GM18502 (cell line): ENCODE measurements at regions not wholly inside any gene's neighbourhood (a gene's known extent, or its start where the extent isn't known, plus 50 kb on each side); places are given as distances from the start of the nearest gene placed in this dataset.
A peak's percentile ranks its signal among the peaks of the same experiment; 100 is the strongest.

Experiments
- ATAC-seq: cut with Tn5 transposase; IDR thresholded peaks from one replicate; pipeline ENCODE4 v1.9.1; 2021; ENCODE audit warnings: mild to moderate bottlenecking; ENCODE audit not compliant: unreplicated experiment, poor library complexity

DNA sequence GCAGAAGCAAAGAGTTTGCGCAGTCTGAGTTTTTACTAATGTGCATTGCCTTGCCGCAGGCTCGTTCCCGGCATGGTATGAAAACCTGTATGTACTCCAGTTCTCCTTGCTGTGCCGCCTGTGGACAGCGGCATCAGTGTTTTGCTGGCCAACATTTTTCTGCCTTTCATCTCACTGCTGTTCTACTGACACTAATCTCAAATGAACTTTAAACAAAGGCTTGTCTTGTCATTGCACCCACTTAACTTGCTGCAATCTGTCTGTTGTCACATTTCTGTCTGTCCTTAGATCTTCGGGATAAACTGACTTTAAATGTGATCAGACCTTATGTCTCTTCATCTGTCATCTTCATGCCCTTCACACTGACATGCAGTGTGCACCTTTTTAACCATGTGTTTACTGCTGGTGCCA lies 71.7 kb upstream of the ZNRF2 start:
- no peak for ATAC-seq

DNA sequence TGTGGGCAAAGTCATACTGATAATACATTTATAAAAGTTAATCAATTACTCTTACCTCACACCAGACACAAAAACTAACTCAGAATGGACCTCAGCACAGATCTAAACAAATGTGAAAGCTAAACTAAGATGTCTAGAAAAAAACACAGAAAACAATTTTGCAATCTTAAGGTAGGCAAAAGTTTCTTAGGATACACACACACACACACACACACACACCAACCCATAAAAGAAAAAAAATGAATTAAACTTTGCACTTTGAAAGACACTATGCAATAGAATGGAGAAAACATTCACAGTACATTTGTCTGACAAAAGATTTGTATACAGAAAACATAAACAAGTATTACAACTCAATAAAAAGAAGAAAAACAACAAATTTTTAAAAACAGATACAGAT lies 70.8 kb upstream of the ZNRF2 start:
- no peak for ATAC-seq

DNA sequence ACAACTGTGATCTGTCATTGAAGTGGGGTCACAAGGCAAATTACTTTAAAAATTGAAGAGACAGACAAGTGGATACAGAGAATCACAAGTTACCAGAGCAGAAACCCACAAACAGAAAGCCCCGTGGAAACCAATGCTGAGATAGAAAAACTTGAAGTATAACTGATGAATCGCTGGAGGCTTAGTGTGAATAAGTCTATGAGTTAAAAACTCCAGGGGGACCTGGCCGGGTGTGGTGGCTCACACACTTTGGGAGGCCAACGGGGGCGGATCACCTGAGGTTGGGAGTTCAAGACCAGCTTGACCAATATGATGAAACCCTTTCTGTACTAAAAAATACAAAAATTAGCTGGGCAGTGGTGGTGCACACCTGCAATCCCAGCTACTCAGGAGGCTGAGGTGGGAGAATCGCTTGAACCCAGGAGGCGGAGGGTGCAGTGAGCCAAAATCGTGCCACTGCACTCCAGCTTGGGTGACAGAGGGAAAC lies 69.7 kb upstream of the ZNRF2 start:
- ATAC-seq: no peak

DNA sequence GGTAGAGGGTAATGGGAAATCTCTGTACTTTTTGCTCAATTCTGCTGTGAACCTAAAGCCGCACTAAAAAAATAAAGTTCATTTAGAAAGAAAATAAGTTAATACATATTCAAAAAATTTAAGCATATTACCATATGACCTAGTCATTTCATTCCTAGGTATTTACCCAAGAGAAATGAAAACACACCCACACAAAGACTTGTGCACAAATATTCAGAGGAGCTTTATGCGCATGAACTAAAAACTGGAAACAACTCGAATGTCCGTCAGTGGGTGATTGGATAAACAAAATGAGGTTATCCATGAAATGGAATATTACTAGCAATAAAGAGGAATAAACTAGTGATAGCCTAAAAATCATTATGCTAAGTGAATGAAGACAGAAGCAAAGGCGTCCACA lies 62.6 kb upstream of the ZNRF2 start:
- ATAC-seq: no peak

DNA sequence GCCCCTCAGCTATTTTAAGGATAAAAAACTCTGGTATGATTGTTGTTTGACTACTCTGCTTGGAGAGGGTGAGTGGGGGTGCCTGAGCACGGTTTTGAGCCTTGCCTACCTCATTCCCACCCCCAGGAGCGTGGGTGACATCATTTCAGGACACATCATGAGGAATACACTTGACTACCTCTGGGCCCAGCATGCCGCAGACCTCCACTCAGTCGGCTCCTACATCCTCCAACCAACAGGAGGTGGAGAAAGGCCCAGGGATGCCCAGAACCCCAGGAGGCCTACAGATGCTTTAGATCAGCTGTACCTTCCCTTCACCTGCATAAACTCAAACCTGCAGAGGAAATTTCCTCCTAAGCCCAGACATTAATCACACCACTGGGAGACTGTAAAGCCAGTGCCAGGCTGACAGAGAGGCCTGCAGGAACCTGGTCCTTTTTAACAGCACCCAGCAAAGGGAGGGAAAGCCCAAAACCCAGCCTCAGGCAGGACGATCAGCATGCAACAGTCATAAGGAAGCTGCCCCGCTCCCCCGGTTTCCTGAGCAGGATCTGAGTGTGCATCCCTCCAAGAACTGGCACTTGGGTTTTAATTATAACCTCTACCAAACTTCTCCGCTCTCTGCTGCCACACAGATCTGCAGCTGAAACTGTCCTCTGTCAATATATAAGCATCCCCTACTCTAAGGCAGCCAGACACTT lies 61.7 kb upstream of the ZNRF2 start:
- no peak for ATAC-seq

DNA sequence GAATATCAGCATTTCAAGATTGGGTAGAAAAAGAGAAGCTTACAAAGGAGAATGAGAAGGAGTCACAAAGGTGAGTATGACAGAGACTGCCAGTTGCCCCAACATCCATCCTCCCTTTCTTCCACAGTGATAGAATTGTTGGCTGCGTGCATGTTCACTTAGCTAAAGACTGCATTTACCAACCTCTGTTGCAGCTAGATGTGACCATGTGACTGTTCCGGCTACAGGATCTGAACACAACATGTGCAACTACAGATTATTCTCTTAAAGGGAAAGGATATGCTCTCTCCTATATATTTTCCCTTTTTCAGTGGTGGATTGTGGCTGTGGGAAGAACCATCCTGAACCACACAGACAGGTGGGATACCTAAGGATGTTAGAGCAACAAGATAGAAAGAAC lies 60.5 kb upstream of the ZNRF2 start:
- no peak for ATAC-seq

DNA sequence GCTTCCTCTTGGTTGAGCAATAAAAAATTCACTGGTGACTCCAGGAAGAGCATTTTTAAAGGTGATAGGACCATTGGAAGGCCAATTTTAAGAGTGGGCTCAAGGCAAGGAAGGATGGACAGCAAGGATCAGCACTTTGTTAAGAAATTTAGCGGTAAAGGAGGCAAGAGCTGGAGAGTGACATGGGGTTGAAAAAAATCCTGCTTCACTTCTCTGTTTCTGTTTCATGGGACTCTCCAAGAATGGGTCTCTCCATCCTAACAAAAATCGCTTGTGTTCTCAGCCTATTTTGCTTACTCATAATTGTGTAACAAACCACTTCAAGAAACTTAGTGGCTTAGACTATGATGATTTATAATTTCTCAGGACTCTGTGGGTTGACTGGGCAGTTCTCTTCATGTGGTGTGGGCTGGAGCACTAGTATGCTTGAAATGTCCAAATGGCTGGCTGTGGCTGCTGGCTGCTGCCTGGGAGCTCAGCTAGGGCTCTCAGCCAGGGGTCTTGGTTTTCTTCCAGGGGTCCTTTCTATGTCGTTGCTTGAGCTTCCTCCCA lies 59.8 kb upstream of the ZNRF2 start:
- no peak for ATAC-seq

DNA sequence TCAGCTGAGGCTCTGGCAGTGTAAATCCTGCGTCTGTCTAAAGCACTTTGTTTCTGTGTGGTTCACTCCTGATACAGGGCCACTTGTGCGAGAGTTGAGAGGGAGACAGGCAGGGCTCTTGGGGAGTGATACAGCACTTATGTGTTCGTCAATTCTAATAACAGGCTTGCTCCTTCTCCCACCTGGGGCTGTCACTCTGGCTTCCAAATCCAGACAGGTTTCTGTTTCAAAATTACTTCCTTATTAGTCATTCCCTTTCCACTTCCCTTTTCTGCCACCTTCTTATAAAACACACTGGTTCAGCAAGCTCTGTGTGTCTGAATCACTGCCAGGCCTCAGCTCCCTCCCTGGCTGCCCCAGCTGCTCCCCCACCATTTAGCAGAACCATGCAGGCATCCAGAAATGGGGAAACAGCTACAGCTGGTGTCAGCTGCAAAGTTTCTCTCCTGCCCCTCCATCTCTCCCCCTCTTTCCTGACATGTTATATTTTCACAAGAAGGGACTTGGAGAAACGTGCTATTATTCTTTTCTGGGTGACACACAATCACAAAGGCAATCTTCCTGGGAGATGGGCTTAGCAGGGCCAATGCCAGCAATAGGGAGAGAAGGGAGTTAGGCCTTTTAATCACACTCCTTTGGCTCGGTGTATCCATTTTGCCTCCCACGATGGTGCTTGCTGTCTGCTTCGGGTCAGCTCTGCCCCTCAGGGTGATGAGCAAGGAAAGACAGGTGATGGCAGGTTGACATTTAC lies 58.4 kb upstream of the ZNRF2 start:
- ATAC-seq: peak; percentile 84

DNA sequence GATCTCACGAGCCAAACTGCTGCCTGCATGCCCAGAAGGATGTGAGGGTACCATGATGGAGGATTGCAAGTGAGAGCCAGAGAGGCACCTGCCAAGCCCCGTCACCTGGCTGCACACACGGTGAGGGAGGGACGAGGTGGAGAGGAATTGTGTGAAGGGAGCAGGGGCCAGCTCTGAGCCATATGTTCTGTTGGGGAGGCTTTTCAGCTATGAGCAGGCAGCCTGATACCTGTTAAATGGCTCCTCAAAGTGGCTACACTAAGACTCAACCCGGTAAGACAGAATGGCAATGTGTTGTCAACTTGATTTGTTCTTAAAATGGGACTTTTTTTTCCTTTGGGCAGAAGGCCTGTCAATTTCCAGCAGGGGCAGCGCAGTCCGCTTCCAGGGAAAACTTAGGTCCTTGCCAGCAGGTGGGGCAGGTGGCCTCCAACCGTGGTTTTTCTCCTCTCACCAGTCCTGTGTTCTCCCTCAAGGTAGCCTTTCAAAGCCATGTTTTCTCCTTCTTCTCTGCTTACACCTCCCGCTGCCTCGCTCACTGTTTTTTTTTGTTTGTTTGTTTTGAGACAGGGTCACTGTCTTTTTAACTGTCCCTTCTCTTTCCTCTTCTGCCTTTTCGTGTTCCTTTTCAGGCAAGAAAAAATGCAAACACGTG lies 57.7 kb upstream of the ZNRF2 start:
- no peak for ATAC-seq

DNA sequence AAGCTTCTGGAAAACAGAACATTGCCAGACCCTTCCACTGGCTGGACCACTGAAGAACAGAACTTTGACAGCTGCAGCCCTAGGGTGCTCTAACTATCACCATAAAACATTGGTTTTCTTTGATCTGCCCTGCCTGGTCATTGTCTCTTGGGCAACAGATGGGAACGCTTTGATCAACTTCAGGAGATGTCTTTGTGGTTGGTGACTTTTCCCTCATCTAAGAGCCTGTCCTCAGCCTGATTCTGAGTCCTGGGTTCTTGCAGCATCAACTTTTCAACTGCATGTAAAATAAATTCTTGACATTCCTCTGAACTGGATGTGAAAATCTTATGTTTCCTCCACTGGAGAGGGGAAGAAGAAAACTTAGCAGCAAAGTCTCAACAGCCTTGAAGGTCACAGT lies 53.1 kb upstream of the ZNRF2 start:
- ATAC-seq: no peak

DNA sequence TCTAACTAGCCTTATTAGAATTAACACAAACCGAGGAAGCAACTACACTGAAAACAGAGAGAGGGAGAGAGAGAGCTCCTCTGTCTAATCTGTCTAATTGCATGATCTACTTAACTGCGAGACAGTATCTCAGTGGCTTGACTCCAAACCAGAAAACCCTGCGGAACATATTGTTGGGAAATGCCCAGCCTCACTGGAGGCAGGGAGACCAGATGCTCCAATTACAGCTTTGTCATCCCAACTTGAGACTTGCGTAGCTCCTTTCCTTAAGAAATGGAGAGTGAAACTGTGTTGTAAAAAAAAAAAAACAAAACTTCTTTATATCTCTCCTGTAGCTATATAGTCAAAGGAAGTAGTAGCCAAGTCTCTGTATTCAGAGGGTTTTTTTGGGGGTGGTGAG lies 52.0 kb upstream of the ZNRF2 start:
- no peak for ATAC-seq
